ENCODE measurements at regions not wholly inside any gene's neighbourhood (a gene's known extent, or its start where the extent isn't known, plus 50 kb on each side); places are given as distances from the start of the nearest gene placed in this dataset.
"Not testable (repeated sequence)": the region's sequence is repeated elsewhere in the genome, so short reads cannot be mapped to it uniquely, and the experiment has no call there.

DNA sequence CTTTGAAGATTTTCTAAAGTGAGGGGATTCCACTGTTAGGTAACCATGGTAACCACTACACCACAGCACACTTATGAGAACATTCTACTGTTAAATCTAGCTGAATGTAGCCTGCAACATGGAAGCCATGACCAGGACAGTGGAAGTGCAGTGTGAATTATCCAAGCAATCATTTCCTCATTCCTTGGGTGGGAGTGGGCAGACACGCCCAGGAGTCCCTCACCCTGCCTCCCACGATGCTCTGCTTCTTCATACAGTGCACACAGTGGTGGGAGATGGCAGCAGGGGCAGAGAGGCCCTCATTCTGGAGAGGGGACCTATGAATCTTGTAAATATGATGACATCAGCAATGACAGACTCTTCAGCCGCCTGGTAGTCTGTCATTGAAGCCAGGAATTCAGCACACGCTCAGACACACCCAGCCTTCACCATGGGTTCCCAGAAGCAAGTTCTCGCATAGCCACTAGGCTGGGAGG is 70.1 kb upstream of the HOXC13 start:
- ChIA-PET CTCF (no interaction called here), POLR2A (no interaction called here)

DNA sequence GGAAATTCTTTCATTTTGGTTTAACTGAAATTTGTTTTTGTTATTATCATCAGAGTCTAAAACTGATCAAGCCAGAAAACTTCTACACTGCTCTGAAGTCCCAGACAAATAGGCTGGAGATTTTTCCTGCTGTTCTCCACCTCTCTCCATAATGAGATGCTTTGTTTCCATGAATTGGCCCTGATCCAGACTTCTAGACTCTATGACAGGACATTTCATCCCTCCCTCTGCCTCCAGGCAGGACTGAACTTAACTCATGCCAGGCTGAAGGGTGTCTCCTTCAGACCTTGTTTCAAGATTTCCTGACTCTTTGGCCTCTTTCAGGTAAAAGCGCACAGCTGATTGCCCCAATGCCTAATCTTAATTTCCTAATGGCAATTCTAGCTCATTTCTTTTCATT is 69.1 kb upstream of the HOXC13 start:
- ChIA-PET CTCF (no interaction called here), POLR2A (no interaction called here)

DNA sequence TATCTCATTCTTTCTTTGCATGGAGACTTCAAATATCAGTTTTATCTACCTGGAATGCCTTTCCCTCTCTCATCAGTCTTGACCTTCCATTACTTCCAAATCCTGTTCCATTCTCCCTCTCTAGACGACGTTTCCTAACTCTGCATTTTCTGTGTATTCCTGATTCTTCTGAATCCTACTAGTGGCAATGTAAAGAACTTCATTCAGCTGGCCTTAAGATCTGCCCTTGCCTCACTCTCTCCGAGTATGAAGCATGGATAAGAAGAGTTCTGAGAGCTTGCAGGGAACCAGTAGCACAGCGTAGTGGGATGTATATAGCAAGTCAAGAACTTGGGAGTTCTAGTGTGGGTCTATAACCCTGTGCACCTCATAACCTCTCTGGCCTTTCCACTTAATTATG is 68.5 kb upstream of the HOXC13 start:
- POLR2A ChIA-PET, result no interaction called here
- CTCF ChIA-PET, result no interaction called here

- ChIA-PET POLR2A (no interaction called here), CTCF (interaction anchor here (0.6 kb wide), 1 partner anchor 205 kb away, joined by 3 read pairs; no protein-coding TSS in a partner anchor)
These were observed 67.3 kb upstream of the HOXC13 start for GRCh38 chr12:53871367-53871766.

GRCh38 chr12:53872367-53872766 is 66.3 kb upstream of the HOXC13 start:
- ChIA-PET POLR2A (no interaction called here), CTCF (no interaction called here)

GRCh38 chr12:53877961-53878360 is 60.7 kb upstream of the HOXC13 start:
- CTCF ChIA-PET, POLR2A ChIA-PET: not testable (repeated sequence)

DNA sequence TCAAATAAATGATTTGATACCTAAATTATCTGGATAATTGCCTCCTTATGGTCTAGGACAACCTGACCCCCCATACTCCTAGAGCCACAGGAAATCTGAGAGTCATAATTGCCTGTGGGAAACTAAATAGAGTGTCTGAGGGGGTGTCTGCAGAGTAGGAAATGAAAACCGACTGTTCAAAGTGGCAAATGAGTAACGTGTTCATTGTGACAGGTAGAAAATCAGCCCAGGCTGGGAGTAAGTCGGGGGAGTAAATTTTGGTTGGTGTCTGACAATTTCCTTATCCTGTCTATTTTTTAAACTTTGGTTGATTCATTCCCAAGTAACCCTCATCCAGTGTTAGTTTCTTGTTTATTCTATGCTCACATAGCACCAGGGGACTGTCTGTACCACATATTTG is 51.6 kb upstream of the HOXC13 start:
- ChIA-PET POLR2A (no interaction called here), CTCF (no interaction called here)

DNA sequence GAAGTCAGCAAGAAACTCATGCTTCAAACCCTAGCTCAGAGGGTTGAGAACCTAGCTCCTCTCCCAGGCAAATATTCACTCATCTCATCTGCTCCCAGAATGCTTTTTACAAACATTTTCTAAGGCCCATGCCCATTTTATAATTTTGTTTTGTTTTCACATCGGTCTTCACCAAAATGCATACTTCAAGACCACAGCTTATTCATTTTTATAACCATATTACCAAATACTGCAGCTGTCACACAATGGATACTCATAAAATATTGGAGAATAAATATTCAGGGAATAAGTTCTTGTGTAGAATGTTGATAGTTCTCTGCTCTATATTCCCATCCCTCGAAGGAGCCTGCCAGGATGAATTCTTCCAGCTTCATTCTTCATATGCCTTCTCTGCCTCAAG is 50.8 kb upstream of the HOXC13 start:
- POLR2A ChIA-PET, result no interaction called here
- CTCF ChIA-PET, result no interaction called here
